OCI-LY3 (cell line): ENCODE measurements at regions not wholly inside any gene's neighbourhood (a gene's known extent, or its start where the extent isn't known, plus 50 kb on each side); places are given as distances from the start of the nearest gene placed in this dataset.

Experiments used
- CTCF ChIP-seq: fragments of 200-600, 300-600 bp; sonication (generic); IDR thresholded peaks from 2 replicates; pipeline ENCODE4 v1.5.1; 2014; ENCODE audit warnings: antibody characterized with exemption, low read length, low read depth
- EZH2phosphoT487 ChIP-seq: fragments of 200-600 bp; shearing (Covaris generic); IDR thresholded peaks from 2 replicates; pipeline ENCODE4 v1.6.1; 2018; ENCODE audit warnings: antibody characterized with exemption, mixed run types, low read depth

GRCh38 chr13:80591976-80592740, 251.2 kb upstream of the SPRY2 start:
- TF ChIP-seq CTCF (no peak), EZH2phosphoT487 (no peak)
